ENCODE measurements at regions not wholly inside any gene's neighbourhood (a gene's known extent, or its start where the extent isn't known, plus 50 kb on each side); places are given as distances from the start of the nearest gene placed in this dataset.
"Not testable (repeated sequence)": the region's sequence is repeated elsewhere in the genome, so short reads cannot be mapped to it uniquely, and the experiment has no call there.

GRCh38 chr4:31467781-31468180, 747.6 kb downstream of the PCDH7 start:
- ATAC-seq = no peak
- DNase-seq = no peak
- intact Hi-C loops (cut with micrococcal nuclease) = no loop called here

DNA sequence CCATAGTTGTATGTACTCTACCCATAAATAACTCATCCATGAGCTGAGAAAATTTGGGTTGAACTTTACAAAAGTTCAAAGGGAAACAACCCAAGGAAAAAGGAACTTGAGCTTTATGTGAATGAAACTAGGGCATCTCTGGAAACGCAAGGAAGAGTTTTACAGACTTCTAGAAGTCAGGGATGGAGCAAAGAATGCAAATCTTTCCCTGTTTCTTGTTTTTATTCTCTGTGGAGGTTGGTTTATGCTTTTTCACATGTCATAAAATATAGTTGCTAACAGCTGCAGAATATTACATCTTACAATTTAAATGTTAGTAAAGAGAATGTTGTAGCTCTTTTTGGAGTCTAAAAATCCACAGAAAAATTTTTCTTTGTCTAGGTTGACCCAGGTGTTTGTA, 754.1 kb downstream of the PCDH7 start:
- intact Hi-C loops (cut with micrococcal nuclease) = no loop called here
- no peak for ATAC-seq
- no peak for DNase-seq

GRCh38 chr4:31482691-31483090, 762.5 kb downstream of the PCDH7 start:
- intact Hi-C loops (cut with micrococcal nuclease) = no loop called here
- DNase-seq = no peak
- no peak for ATAC-seq

- intact Hi-C loops (cut with micrococcal nuclease); ATAC-seq; DNase-seq: not testable (repeated sequence)
Measured at GRCh38 chr4:31499216-31499615, 779.0 kb downstream of the PCDH7 start.

DNA sequence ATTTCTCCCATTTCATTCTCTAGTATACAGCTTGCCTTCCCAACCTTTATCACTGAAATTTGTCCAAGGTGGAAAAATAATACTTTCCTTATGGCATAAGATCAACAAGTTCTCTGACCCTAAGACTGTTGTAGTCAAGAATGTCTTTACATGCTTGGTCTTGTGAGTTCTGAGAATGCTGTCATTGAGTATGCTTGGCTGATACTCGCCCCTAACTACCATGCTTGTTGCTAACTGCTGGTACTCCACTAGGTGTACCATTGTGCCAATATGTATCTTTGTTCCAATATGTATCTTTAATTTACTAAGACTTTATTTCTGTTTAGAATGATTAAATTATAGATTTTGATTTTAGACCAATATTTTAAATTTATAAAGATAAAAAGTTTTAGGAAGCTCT, 796.4 kb downstream of the PCDH7 start:
- no peak for DNase-seq
- intact Hi-C loops (cut with micrococcal nuclease) = no loop called here
- ATAC-seq = no peak

- intact Hi-C loops (cut with micrococcal nuclease) = no loop called here
Measured at GRCh38 chr4:31518796-31519250, 798.7 kb downstream of the PCDH7 start.

GRCh38 chr4:31530555-31530954, 810.4 kb downstream of the PCDH7 start:
- no peak for DNase-seq
- intact Hi-C loops (cut with micrococcal nuclease) = no loop called here

More at GRCh38 chr4:31518796-31519250, 798.7 kb downstream of the PCDH7 start:
- DNase-seq (no peak), ATAC-seq (no peak)

DNA sequence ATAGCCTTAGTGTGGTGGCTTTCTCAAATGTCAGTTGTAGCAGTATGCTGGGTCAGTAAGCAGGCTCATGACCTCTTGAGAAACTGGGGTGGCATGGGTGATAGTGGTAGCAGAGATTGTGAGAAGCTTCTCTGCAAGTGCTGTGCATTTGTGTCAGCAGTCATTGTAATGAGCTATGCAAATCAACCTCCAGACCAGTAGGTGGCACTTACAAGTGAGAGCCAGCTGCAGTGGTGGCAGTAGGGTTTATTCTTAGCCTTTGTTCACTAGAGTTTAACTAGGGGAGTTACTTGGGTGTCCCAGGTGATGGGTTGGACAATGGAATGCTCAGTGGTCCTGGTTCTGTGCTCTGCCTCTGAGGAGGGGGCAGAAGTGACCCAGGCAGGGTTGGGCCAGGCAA, 818.7 kb downstream of the PCDH7 start:
- intact Hi-C loops (cut with micrococcal nuclease) = no loop called here
- DNase-seq (no peak), ATAC-seq (no peak)

More at GRCh38 chr4:31530555-31530954, 810.4 kb downstream of the PCDH7 start:
- ATAC-seq = no peak

GRCh38 chr4:31539284-31540069, 819.3 kb downstream of the PCDH7 start:
- intact Hi-C loops (cut with micrococcal nuclease) = no loop called here
- ATAC-seq = peak; percentile 95
- DNase-seq = peak; percentile 46

DNA sequence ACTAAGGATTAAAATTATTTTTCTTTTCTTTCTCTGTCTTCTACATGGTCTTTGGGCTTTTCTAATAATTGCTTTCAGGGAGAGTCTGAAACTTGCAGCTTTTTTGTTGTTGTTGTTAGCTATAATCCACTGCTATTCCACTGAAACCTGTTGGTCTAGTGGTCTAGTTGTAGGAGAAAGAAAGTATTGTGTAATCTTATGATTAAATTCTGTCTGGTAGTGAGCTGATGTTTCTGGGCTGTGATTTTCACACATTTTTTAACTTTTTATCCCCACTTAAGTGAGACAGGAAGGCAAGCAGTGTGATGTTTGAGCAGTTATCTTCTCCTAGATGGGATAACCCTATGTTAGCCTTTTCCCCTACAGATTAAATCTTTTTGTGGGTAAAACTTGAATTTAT, 825.2 kb downstream of the PCDH7 start:
- peak; percentile 66 for ATAC-seq
- no peak for DNase-seq
- intact Hi-C loops (cut with micrococcal nuclease) = no loop called here

DNA sequence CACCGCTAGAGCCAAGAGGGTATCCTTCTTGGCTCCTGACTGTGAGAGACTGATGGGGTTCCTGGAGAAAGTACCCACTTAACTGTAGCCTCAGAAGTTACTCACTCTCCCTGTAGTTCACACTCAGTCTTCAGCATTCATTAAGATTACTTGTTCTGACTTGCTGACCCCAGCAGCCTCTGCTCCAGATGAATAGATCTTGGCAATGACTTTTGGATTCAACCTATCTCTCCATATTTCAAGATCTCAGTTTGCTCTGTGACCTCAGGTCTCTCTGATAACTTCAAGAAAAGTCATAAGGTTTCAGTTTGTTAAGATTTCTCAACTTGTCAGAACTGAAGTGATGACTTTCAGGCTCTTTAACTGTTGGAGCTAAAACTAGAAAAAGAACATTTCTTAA, 825.6 kb downstream of the PCDH7 start:
- ATAC-seq (peak; percentile 70), DNase-seq (no peak)
- intact Hi-C loops (cut with micrococcal nuclease) = no loop called here

DNA sequence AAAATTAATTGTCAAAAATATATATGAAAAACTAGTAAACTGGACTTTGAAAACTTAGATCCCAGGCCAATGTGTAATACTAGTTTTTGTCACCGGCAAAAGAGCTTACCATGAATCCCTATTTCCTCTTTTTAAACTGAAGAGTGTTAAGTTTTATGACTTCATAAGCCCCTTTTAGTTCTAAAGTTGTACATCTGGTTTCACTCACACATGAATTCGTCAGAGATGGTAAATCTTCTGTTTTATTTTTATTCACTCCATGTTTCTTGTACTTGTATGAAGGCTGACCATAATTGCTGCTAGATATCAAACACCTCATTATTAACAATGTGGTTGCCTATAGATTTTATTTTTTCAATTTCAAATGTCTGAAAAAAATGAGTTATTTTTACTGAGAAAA, 827.9 kb downstream of the PCDH7 start:
- ATAC-seq (no peak), DNase-seq (no peak)
- intact Hi-C loops (cut with micrococcal nuclease) = no loop called here

- intact Hi-C loops (cut with micrococcal nuclease) = no loop called here
- ATAC-seq = no peak
- DNase-seq = no peak
Measured at GRCh38 chr4:31548823-31549222, 828.7 kb downstream of the PCDH7 start.

DNA sequence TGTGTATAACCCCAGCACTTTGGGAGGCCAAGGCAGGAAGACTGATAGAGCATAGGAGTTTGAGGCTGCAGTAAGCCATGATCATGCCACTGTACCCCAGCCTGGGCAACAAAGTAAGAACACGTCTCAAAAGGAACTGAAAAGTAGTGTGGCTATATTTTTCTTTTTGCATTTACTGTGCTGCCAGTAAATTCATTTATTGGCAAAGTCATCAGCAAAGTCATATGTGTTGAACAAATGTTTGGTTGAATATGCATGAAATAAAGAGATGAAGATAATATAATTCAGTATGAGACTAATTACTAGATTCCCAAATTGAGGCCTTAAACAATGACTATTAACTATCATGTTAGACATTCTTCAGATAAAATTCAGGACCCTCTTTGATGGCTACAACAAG, 829.1 kb downstream of the PCDH7 start:
- intact Hi-C loops (cut with micrococcal nuclease) = no loop called here
- ATAC-seq = no peak

GRCh38 chr4:31557437-31557836, 837.3 kb downstream of the PCDH7 start:
- DNase-seq (no peak), ATAC-seq (no peak)
- intact Hi-C loops (cut with micrococcal nuclease) = no loop called here

More for the DNA sequence above, 829.1 kb downstream of the PCDH7 start:
- no peak for DNase-seq

GRCh38 chr4:31573554-31573953, 853.4 kb downstream of the PCDH7 start:
- ATAC-seq (no peak), DNase-seq (no peak)
- intact Hi-C loops (cut with micrococcal nuclease) = no loop called here

- no peak for DNase-seq
- no peak for ATAC-seq
- intact Hi-C loops (cut with micrococcal nuclease) = no loop called here
Measured at GRCh38 chr4:31575504-31575903, 855.3 kb downstream of the PCDH7 start.

DNA sequence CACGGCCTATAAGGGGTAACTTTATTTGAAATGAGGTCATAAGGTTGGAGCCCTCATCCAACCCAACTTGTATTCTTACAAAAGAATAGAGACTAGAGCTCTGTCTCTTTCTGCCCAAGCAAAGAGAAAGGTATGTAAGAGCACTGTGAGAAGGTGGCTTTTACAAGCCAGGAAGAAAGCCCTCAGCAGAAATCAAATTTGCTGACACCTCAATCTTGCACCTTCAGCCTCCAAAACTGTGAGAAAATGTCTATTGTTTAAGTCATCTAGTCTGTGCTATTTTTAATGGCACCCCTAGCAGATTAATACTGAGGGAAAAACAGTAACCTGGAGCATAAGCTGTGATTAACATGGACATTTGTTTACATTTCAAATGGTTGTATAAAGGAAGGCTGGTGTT, 860.7 kb downstream of the PCDH7 start:
- intact Hi-C loops (cut with micrococcal nuclease) = no loop called here
- ATAC-seq (no peak), DNase-seq (no peak)

GRCh38 chr4:31585503-31585902, 865.3 kb downstream of the PCDH7 start:
- ATAC-seq (no peak), DNase-seq (no peak)
- intact Hi-C loops (cut with micrococcal nuclease) = no loop called here

DNA sequence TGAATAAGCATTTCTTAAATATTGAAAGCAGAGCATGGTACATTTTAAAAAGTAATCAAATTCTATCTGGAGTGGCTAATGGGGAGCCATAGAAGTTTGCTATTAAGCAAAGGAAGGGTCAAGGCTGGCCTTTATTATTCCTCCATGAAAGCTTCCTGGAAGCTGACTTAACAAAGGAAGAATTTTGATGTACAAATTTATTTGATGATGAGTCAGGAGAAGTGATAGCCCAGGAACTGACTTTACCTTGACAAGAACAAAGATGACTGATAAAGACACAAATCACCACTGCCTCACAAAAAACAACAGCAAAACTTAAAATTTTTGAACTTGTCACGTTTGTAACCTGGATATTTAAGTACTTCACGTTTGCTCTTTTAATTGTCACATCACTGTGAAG, 872.1 kb downstream of the PCDH7 start:
- ATAC-seq = no peak
- intact Hi-C loops (cut with micrococcal nuclease) = no loop called here

GRCh38 chr4:31595496-31595895, 875.3 kb downstream of the PCDH7 start:
- DNase-seq (no peak), ATAC-seq (no peak)
- intact Hi-C loops (cut with micrococcal nuclease) = no loop called here

More for the DNA sequence above, 872.1 kb downstream of the PCDH7 start:
- DNase-seq = no peak

Data from left ventricle myocardium superior (tissue), 1 donor.